ENCODE measurements at regions not wholly inside any gene's neighbourhood (a gene's known extent, or its start where the extent isn't known, plus 50 kb on each side); places are given as distances from the start of the nearest gene placed in this dataset.
"Not testable (repeated sequence)": the region's sequence is repeated elsewhere in the genome, so short reads cannot be mapped to it uniquely, and the experiment has no call there.

DNA sequence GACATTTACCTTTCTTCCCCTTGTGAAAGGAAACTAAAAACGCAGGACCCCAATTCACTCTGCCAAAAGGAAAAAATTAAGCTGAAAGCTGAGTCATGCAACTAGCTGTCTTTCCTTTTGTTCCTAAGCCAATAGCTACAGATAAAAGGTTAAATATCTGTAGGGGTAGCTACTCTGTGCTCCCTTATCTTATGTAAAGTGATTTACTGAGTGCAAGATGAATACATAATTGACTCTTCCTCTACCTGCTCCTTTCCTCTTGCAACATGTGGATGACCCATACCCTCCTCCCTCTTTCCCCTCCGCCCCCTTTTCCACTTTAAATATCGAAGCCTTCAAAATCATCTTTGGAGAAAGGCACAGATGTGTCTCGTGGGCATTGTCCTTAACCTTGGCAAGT, 68.0 kb upstream of the ZNF157 start:
- H3K4me3 ChIP-seq, result no peak overlapping the region
- no peak for TF ChIP-seq CTCF (IDR thresholded peaks at IDR 0.05)
- DNase-seq (ENCODE audit: low spot score), result no peak
- no peak overlapping the region for H3K27ac ChIP-seq
- no peak for ATAC-seq (ENCODE audit: insufficient number of reproducible peaks, low FRiP score, low read depth)
- no peaks in the 10 kb centered on the region for H3K9me3 ChIP-seq
- no peaks in the 10 kb centered on the region for H3K27me3 ChIP-seq (replicated peaks; ENCODE audit: insufficient read depth)
- H3K4me1 ChIP-seq (ENCODE audit: control insufficient read depth in 1 of 2, low read depth in 2 of 2), result no peaks in the 10 kb centered on the region
- no peaks in the 10 kb centered on the region for H3K36me3 ChIP-seq

- not testable (repeated sequence) for DNase-seq (ENCODE audit: low spot score); H3K9me3 ChIP-seq; ATAC-seq (ENCODE audit: insufficient number of reproducible peaks, low FRiP score, low read depth); H3K27me3 ChIP-seq (replicated peaks; ENCODE audit: insufficient read depth); H3K36me3 ChIP-seq; H3K4me3 ChIP-seq; H3K4me1 ChIP-seq (ENCODE audit: control insufficient read depth in 1 of 2, low read depth in 2 of 2); H3K27ac ChIP-seq
These were observed 63.8 kb upstream of the ZNF157 start for GRCh38 chrX:47306471-47307023.

GRCh38 chrX:47311932-47312774, 58.2 kb upstream of the ZNF157 start:
- no peak for DNase-seq (ENCODE audit: low spot score)
- Histone ChIP-seq H3K4me1 (ENCODE audit: control insufficient read depth in 1 of 2, low read depth in 2 of 2) (no peaks in the 10 kb centered on the region), H3K36me3 (no peaks in the 10 kb centered on the region), H3K27ac (no peak overlapping the region), H3K27me3 (replicated peaks; ENCODE audit: insufficient read depth) (no peaks in the 10 kb centered on the region), H3K4me3 (no peak overlapping the region), H3K9me3 (no peaks in the 10 kb centered on the region)
- ATAC-seq (ENCODE audit: insufficient number of reproducible peaks, low FRiP score, low read depth), result no peak
- peak; percentile 19 for TF ChIP-seq CTCF (IDR thresholded peaks at IDR 0.05)

- no peak for TF ChIP-seq CTCF (IDR thresholded peaks at IDR 0.05)
- Histone ChIP-seq H3K9me3 (no peaks in the 10 kb centered on the region), H3K4me3 (no peak overlapping the region), H3K36me3 (no peaks in the 10 kb centered on the region), H3K4me1 (ENCODE audit: control insufficient read depth in 1 of 2, low read depth in 2 of 2) (no peaks in the 10 kb centered on the region), H3K27me3 (replicated peaks; ENCODE audit: insufficient read depth) (no peaks in the 10 kb centered on the region), H3K27ac (no peak overlapping the region)
- DNase-seq (ENCODE audit: low spot score) (no peak), ATAC-seq (ENCODE audit: insufficient number of reproducible peaks, low FRiP score, low read depth) (no peak)
These were observed 57.3 kb upstream of the ZNF157 start for GRCh38 chrX:47313056-47313455.

DNA sequence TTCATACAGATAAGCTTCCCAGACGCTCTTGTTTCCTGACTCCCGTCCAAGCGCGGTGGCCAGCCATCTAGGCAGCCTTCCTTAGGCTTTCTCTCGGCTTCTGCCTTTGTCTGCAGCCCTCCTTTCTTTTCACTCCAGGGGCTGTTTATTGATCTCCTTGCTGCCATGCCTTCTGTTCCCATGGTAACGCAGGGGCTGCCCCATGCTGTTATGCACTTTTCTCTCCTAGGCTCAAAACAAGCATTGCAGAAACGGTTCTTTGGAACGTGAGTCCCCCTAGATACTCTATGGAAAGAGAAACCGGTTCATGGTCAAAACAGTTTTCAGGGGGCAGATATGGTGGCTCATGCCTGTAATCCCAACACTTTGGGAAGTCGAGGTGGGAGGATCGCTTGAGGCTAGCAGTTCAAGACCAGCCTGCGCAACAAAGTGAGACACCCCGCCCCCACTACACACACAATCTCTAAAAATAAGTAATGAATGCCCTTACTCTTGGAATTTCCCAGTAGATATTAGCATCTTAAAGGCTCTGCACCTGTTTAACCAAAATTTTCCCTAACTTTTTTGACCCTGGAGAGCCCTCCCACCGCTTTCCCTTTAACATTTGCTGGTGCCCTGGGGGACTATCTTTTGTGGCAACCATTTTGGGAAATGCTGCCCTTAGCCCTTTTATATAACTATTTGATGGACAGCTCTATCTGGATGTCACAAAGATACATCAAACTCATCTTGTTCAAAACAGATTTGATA, 53.9 kb upstream of the ZNF157 start:
- Histone ChIP-seq H3K36me3 (no peaks in the 10 kb centered on the region), H3K27me3 (replicated peaks; ENCODE audit: insufficient read depth) (no peaks in the 10 kb centered on the region), H3K27ac (no peak overlapping the region), H3K9me3 (no peaks in the 10 kb centered on the region), H3K4me1 (ENCODE audit: control insufficient read depth in 1 of 2, low read depth in 2 of 2) (no peaks in the 10 kb centered on the region), H3K4me3 (peak overlapping the region; percentile 51)
- no peak for DNase-seq (ENCODE audit: low spot score)
- ATAC-seq (ENCODE audit: insufficient number of reproducible peaks, low FRiP score, low read depth), result no peak
- no peak for TF ChIP-seq CTCF (IDR thresholded peaks at IDR 0.05)
